ENCODE measurements at regions not wholly inside any gene's neighbourhood (a gene's known extent, or its start where the extent isn't known, plus 50 kb on each side); places are given as distances from the start of the nearest gene placed in this dataset.

DNA sequence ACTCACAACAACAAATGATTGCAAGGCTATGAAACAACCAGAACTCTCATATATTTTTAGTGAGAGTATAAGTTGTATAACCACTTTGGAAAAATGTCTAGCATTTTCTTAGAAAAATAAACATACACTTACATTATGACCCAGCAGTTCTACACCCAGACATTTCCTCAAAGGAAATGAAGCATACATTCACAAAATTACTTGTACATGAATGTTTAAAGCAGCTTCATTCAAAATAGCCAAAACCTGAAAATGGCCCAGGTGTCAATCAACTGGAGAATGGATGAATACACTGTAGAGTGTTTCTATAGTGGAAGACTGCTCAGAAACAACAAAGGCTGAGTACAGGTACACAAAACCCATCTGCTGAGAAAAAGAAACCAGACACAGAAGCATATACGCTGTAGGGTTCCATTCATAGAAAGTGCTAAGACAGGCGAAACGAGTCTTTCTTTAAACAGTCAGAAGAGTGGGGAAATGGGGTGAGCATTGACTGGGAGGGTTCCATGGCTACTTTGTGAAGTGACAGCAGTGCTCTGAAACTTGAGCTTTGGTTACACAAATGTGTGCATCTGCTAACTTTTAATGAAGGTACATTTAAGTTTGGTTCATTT, 799.0 kb downstream of the DCDC2C start:
- Mint-ChIP-seq H3K9me3 (ENCODE audit: insufficient read depth) (peaks cover 5% of the 10 kb centered on the region), H3K4me3 (no peak overlapping the region), H3K27ac (no peak overlapping the region), H3K36me3 (ENCODE audit: low read depth) (no peaks in the 10 kb centered on the region), H3K4me1 (ENCODE audit: low read depth) (no peaks in the 10 kb centered on the region), H3K27me3 (ENCODE audit: low read depth) (no peaks in the 10 kb centered on the region)
- POLR2A ChIA-PET: no interaction called here
- DNase-seq (no peak), ATAC-seq (no peak)
- CTCF ChIA-PET: no interaction called here

DNA sequence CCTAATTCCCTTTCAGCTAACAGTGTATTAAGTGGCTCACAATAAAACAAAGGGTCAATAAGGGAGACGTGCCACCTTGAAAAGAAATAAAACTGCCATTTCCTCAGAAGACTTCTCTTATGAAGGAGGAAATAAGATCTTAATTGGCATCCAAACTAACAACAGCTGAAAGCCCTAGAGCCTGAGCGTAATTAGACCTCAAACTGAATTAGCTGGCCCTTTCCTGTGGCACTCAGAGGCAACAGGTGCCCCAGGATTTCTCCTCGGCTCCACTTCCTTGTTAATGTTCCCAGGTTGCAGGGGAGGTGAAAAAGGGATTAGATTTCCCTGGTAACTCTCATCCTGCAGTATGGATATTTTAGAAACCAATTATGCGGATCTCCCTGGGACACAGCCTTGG, 804.3 kb downstream of the DCDC2C start:
- DNase-seq (no peak), ATAC-seq (no peak)
- CTCF ChIA-PET: no interaction called here
- Mint-ChIP-seq H3K27ac (no peak overlapping the region), H3K4me3 (no peak overlapping the region), H3K36me3 (ENCODE audit: low read depth) (no peaks in the 10 kb centered on the region), H3K27me3 (ENCODE audit: low read depth) (no peaks in the 10 kb centered on the region), H3K4me1 (ENCODE audit: low read depth) (no peaks in the 10 kb centered on the region), H3K9me3 (ENCODE audit: insufficient read depth) (peaks cover 16% of the 10 kb centered on the region)
- POLR2A ChIA-PET: no interaction called here

- POLR2A ChIA-PET: no interaction called here
Observed at GRCh38 chr2:4515871-4516761, 812.7 kb downstream of the DCDC2C start.

DNA sequence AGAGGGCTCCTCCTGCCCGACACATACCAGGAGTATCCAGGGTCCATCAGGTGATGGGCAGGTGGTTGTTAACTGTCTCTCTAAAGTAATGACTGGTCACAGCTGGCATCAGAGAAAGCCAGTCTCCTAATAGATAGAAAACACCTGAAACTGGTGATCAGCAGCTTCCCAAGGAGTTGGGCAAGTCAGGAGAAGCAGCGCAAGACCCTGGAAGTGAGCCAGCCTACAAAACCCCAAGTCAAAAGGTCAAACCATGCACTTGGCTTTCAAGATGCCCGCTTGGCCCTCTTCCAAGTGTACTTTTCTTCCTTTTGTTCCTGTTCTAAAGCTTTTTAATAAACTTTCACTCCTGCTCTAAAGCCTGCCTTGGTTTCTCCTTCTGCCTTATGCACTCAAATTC, 815.2 kb downstream of the DCDC2C start:
- DNase-seq (no peak), ATAC-seq (no peak)
- H3K36me3 Mint-ChIP-seq (ENCODE audit: low read depth): no peaks in the 10 kb centered on the region
- no peak overlapping the region for H3K27ac Mint-ChIP-seq
- CTCF ChIA-PET: no interaction called here
- H3K4me1 Mint-ChIP-seq (ENCODE audit: low read depth): no peaks in the 10 kb centered on the region
- POLR2A ChIA-PET: no interaction called here
- H3K9me3 Mint-ChIP-seq (ENCODE audit: insufficient read depth): peaks cover 6% of the 10 kb centered on the region
- H3K4me3 Mint-ChIP-seq: no peak overlapping the region
- H3K27me3 Mint-ChIP-seq (ENCODE audit: low read depth): no peaks in the 10 kb centered on the region

More at GRCh38 chr2:4515871-4516761, 812.7 kb downstream of the DCDC2C start:
- Mint-ChIP-seq H3K36me3 (ENCODE audit: low read depth) (no peaks in the 10 kb centered on the region), H3K4me1 (ENCODE audit: low read depth) (no peaks in the 10 kb centered on the region), H3K27me3 (ENCODE audit: low read depth) (no peaks in the 10 kb centered on the region), H3K27ac (no peak overlapping the region), H3K4me3 (no peak overlapping the region), H3K9me3 (ENCODE audit: insufficient read depth) (peaks cover 6% of the 10 kb centered on the region)
- CTCF ChIA-PET: no interaction called here
- no peak for DNase-seq
- no peak for ATAC-seq

GRCh38 chr2:4522498-4523421, 819.4 kb downstream of the DCDC2C start:
- Mint-ChIP-seq H3K27me3 (ENCODE audit: low read depth) (no peaks in the 10 kb centered on the region), H3K36me3 (ENCODE audit: low read depth) (no peaks in the 10 kb centered on the region), H3K4me3 (no peak overlapping the region), H3K4me1 (ENCODE audit: low read depth) (no peaks in the 10 kb centered on the region), H3K27ac (no peak overlapping the region), H3K9me3 (ENCODE audit: insufficient read depth) (peaks cover 4% of the 10 kb centered on the region)
- ATAC-seq (no peak), DNase-seq (no peak)
- ChIA-PET POLR2A (no interaction called here), CTCF (no interaction called here)

GRCh38 chr2:4527416-4527815, 824.0 kb downstream of the DCDC2C start:
- Mint-ChIP-seq H3K4me1 (ENCODE audit: low read depth) (no peaks in the 10 kb centered on the region), H3K4me3 (no peak overlapping the region), H3K27me3 (ENCODE audit: low read depth) (no peaks in the 10 kb centered on the region), H3K9me3 (ENCODE audit: insufficient read depth) (peaks cover 4% of the 10 kb centered on the region), H3K36me3 (ENCODE audit: low read depth) (no peaks in the 10 kb centered on the region), H3K27ac (no peak overlapping the region)
- ATAC-seq: no peak
- ChIA-PET CTCF (no interaction called here), POLR2A (interaction anchor here (0.6 kb wide), 1 partner anchor 1892 kb away, joined by 7 read pairs; no protein-coding TSS in a partner anchor)
- DNase-seq: no peak

GRCh38 chr2:4528246-4528645, 824.9 kb downstream of the DCDC2C start:
- POLR2A ChIA-PET: interaction anchor here (0.6 kb wide), 1 partner anchor 1891 kb away, joined by 7 read pairs; no protein-coding TSS in a partner anchor
- Mint-ChIP-seq H3K9me3 (ENCODE audit: insufficient read depth) (peaks cover 9% of the 10 kb centered on the region), H3K36me3 (ENCODE audit: low read depth) (no peaks in the 10 kb centered on the region), H3K4me3 (no peak overlapping the region), H3K27ac (no peak overlapping the region), H3K4me1 (ENCODE audit: low read depth) (no peaks in the 10 kb centered on the region), H3K27me3 (ENCODE audit: low read depth) (no peaks in the 10 kb centered on the region)
- CTCF ChIA-PET: no interaction called here
- no peak for ATAC-seq
- DNase-seq: no peak

- ChIA-PET CTCF (no interaction called here), POLR2A (no interaction called here)
- Mint-ChIP-seq H3K36me3 (ENCODE audit: low read depth) (no peaks in the 10 kb centered on the region), H3K4me3 (no peak overlapping the region), H3K27ac (no peak overlapping the region), H3K9me3 (ENCODE audit: insufficient read depth) (peaks cover 11% of the 10 kb centered on the region), H3K4me1 (ENCODE audit: low read depth) (no peaks in the 10 kb centered on the region), H3K27me3 (ENCODE audit: low read depth) (no peaks in the 10 kb centered on the region)
- DNase-seq: no peak
- ATAC-seq: no peak
Observed at GRCh38 chr2:4528773-4529172, 825.4 kb downstream of the DCDC2C start.

GRCh38 chr2:4529738-4530137, 826.4 kb downstream of the DCDC2C start:
- Mint-ChIP-seq H3K9me3 (ENCODE audit: insufficient read depth) (peaks cover 11% of the 10 kb centered on the region), H3K4me1 (ENCODE audit: low read depth) (no peaks in the 10 kb centered on the region), H3K27me3 (ENCODE audit: low read depth) (no peaks in the 10 kb centered on the region), H3K27ac (no peak overlapping the region), H3K4me3 (no peak overlapping the region), H3K36me3 (ENCODE audit: low read depth) (no peaks in the 10 kb centered on the region)
- no peak for DNase-seq
- CTCF ChIA-PET: no interaction called here
- ATAC-seq: no peak
- POLR2A ChIA-PET: no interaction called here

- no peak overlapping the region for H3K4me3 Mint-ChIP-seq
- H3K36me3 Mint-ChIP-seq (ENCODE audit: low read depth): no peaks in the 10 kb centered on the region
- ChIA-PET CTCF (no interaction called here), POLR2A (no interaction called here)
- no peak overlapping the region for H3K27ac Mint-ChIP-seq
- ATAC-seq (no peak), DNase-seq (no peak)
- peaks cover 11% of the 10 kb centered on the region for H3K9me3 Mint-ChIP-seq (ENCODE audit: insufficient read depth)
- H3K4me1 Mint-ChIP-seq (ENCODE audit: low read depth): no peaks in the 10 kb centered on the region
- no peaks in the 10 kb centered on the region for H3K27me3 Mint-ChIP-seq (ENCODE audit: low read depth)
Observed at GRCh38 chr2:4530231-4530630, 826.9 kb downstream of the DCDC2C start.

GRCh38 chr2:4533806-4534205, 830.4 kb downstream of the DCDC2C start:
- no peaks in the 10 kb centered on the region for H3K4me1 Mint-ChIP-seq (ENCODE audit: low read depth)
- H3K27ac Mint-ChIP-seq: no peak overlapping the region
- CTCF ChIA-PET: no interaction called here
- DNase-seq (no peak), ATAC-seq (no peak)
- no peaks in the 10 kb centered on the region for H3K27me3 Mint-ChIP-seq (ENCODE audit: low read depth)
- H3K9me3 Mint-ChIP-seq (ENCODE audit: insufficient read depth): peaks cover 7% of the 10 kb centered on the region
- POLR2A ChIA-PET: no interaction called here
- H3K36me3 Mint-ChIP-seq (ENCODE audit: low read depth): no peaks in the 10 kb centered on the region
- H3K4me3 Mint-ChIP-seq: no peak overlapping the region

DNA sequence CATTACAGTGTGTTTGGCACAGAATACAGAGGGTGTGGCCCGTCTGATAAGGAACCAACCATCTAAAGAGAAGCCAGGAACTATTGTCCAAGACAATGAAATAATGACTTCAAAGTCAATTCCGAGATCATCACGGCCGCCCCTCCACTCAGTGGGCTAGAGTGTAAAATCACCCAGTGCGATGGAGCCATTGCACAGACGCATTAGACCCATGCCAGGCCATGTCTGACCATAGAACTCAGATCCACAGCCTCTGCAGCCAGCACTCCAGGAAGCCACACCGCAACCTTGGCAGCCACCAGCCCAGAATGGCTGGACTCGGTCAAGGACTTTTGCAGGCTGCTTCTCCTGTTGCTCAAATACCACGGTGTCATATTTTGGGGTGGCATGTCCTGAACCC, 835.7 kb downstream of the DCDC2C start:
- H3K9me3 Mint-ChIP-seq (ENCODE audit: insufficient read depth): no peaks in the 10 kb centered on the region
- no peak for ATAC-seq
- DNase-seq: no peak
- POLR2A ChIA-PET: no interaction called here
- no peak overlapping the region for H3K27ac Mint-ChIP-seq
- H3K36me3 Mint-ChIP-seq (ENCODE audit: low read depth): no peaks in the 10 kb centered on the region
- H3K4me1 Mint-ChIP-seq (ENCODE audit: low read depth): no peaks in the 10 kb centered on the region
- H3K27me3 Mint-ChIP-seq (ENCODE audit: low read depth): no peaks in the 10 kb centered on the region
- no peak overlapping the region for H3K4me3 Mint-ChIP-seq
- CTCF ChIA-PET: no interaction called here
